Liver (tissue), 3 donors: ENCODE measurements at regions not wholly inside any gene's neighbourhood (a gene's known extent, or its start where the extent isn't known, plus 50 kb on each side); places are given as distances from the start of the nearest gene placed in this dataset.

Experiments used
- EGR1 ChIP-seq, 2 donors: IDR thresholded peaks; 2 replicates each; pipeline ENCODE4 v1.6.1; 2016 to 2018; ENCODE audit warnings: antibody characterized with exemption in 2 of 2, low read depth in 2 of 2
- FOXA1 ChIP-seq: IDR thresholded peaks from 2 replicates; pipeline ENCODE4 v1.6.1; 2016; ENCODE audit warnings: antibody characterized with exemption
- HNF4A ChIP-seq, 2 donors: conservative IDR thresholded peaks; 2 replicates each; pipeline ENCODE4 v1.6.1; 2016; ENCODE audit warnings: antibody characterized with exemption in 2 of 2, mild to moderate bottlenecking in 2 of 2
- JUND ChIP-seq, 2 donors: IDR thresholded peaks; 2 replicates each; pipeline ENCODE4 v1.6.1; 2016; ENCODE audit warnings: antibody characterized with exemption in 2 of 2
- RAD21 ChIP-seq, 2 donors: IDR thresholded peaks; 2 replicates each; pipeline ENCODE4 v1.6.1; 2016; ENCODE audit warnings: antibody characterized with exemption in 2 of 2, mild to moderate bottlenecking in 2 of 2
- RXRA ChIP-seq, 2 donors: IDR thresholded peaks; 2 replicates each; pipeline ENCODE4 v1.6.1; 2017 to 2018; ENCODE audit warnings: antibody characterized with exemption in 2 of 2, mild to moderate bottlenecking in 1 of 2
- SP1 ChIP-seq: IDR thresholded peaks from 2 replicates; pipeline ENCODE4 v1.6.1; 2018; ENCODE audit warnings: antibody characterized with exemption, mild to moderate bottlenecking
- TAF1 ChIP-seq: conservative IDR thresholded peaks from 2 replicates; pipeline ENCODE4 v1.6.1; 2016; ENCODE audit warnings: antibody characterized with exemption, mild to moderate bottlenecking
- YY1 ChIP-seq: IDR thresholded peaks from 2 replicates; pipeline ENCODE4 v1.6.1; 2016; ENCODE audit warnings: antibody characterized with exemption, mild to moderate bottlenecking
- TF ChIP-seq, protein P1 (sequence below): fragments of 150-350 bp; IDR thresholded peaks from 2 replicates; pipeline ENCODE4 v1.5.1; 2017; ENCODE audit warnings: improper control_type of control experiment, low read depth, low read length; ENCODE audit not compliant: missing input control
- TF ChIP-seq, protein P2 (sequence below): IDR thresholded peaks from 2 replicates; pipeline ENCODE4 v1.6.1; 2016; ENCODE audit warnings: antibody characterized with exemption, mild to moderate bottlenecking
- TF ChIP-seq, protein P3 (sequence below): IDR thresholded peaks from 2 replicates; pipeline ENCODE4 v1.6.1; 2016; ENCODE audit warnings: antibody characterized with exemption
- TF ChIP-seq, protein P4 (sequence below): IDR thresholded peaks from 2 replicates; pipeline ENCODE4 v1.6.1; 2016; ENCODE audit warnings: antibody characterized with exemption
- TF ChIP-seq, protein P5 (sequence below): IDR thresholded peaks from 2 replicates; pipeline ENCODE4 v1.6.1; 2016; ENCODE audit warnings: antibody characterized with exemption
- donor health status: healthy.
- donor health status: healthy.

DNA sequence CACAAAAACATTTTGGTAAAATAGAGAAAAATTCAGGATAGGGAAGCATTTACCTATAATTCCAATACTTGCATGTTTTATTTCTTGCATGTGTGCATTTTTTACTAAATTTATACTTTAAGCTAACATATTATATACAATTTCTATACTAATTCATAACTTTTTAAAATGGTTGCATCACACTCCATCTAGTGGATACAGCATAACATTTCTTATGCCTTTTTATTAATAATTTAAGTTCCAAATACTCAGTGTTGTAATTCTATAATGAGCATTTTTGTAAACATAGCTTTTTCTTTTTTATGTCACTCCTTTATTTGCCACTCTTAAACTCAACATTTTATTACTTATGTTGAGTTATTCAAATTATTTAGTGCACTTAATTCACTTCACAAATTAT is 477.7 kb downstream of the ZBBX start:
- TF ChIP-seq, protein P1, sequence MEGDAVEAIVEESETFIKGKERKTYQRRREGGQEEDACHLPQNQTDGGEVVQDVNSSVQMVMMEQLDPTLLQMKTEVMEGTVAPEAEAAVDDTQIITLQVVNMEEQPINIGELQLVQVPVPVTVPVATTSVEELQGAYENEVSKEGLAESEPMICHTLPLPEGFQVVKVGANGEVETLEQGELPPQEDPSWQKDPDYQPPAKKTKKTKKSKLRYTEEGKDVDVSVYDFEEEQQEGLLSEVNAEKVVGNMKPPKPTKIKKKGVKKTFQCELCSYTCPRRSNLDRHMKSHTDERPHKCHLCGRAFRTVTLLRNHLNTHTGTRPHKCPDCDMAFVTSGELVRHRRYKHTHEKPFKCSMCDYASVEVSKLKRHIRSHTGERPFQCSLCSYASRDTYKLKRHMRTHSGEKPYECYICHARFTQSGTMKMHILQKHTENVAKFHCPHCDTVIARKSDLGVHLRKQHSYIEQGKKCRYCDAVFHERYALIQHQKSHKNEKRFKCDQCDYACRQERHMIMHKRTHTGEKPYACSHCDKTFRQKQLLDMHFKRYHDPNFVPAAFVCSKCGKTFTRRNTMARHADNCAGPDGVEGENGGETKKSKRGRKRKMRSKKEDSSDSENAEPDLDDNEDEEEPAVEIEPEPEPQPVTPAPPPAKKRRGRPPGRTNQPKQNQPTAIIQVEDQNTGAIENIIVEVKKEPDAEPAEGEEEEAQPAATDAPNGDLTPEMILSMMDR: no peak
- TF ChIP-seq FOXA1 (no peak), YY1 (no peak), RAD21 (IDR thresholded peaks at IDR 0.05) (no peak), RXRA (IDR thresholded peaks at IDR 0.05) (no peak), JUND (IDR thresholded peaks at IDR 0.05) (no peak), TAF1 (no peak), HNF4A (conservative IDR thresholded peaks at IDR 0.05) (no peak), SP1 (no peak), EGR1 (IDR thresholded peaks at IDR 0.05; ENCODE audit: low read depth in 2 of 2) (no peak)
- TF ChIP-seq, protein P2, sequence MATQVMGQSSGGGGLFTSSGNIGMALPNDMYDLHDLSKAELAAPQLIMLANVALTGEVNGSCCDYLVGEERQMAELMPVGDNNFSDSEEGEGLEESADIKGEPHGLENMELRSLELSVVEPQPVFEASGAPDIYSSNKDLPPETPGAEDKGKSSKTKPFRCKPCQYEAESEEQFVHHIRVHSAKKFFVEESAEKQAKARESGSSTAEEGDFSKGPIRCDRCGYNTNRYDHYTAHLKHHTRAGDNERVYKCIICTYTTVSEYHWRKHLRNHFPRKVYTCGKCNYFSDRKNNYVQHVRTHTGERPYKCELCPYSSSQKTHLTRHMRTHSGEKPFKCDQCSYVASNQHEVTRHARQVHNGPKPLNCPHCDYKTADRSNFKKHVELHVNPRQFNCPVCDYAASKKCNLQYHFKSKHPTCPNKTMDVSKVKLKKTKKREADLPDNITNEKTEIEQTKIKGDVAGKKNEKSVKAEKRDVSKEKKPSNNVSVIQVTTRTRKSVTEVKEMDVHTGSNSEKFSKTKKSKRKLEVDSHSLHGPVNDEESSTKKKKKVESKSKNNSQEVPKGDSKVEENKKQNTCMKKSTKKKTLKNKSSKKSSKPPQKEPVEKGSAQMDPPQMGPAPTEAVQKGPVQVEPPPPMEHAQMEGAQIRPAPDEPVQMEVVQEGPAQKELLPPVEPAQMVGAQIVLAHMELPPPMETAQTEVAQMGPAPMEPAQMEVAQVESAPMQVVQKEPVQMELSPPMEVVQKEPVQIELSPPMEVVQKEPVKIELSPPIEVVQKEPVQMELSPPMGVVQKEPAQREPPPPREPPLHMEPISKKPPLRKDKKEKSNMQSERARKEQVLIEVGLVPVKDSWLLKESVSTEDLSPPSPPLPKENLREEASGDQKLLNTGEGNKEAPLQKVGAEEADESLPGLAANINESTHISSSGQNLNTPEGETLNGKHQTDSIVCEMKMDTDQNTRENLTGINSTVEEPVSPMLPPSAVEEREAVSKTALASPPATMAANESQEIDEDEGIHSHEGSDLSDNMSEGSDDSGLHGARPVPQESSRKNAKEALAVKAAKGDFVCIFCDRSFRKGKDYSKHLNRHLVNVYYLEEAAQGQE: no peak
- TF ChIP-seq, protein P3, sequence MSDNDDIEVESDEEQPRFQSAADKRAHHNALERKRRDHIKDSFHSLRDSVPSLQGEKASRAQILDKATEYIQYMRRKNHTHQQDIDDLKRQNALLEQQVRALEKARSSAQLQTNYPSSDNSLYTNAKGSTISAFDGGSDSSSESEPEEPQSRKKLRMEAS: no peak
- TF ChIP-seq, protein P4, sequence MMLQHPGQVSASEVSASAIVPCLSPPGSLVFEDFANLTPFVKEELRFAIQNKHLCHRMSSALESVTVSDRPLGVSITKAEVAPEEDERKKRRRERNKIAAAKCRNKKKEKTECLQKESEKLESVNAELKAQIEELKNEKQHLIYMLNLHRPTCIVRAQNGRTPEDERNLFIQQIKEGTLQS: no peak
- TF ChIP-seq, protein P5, sequence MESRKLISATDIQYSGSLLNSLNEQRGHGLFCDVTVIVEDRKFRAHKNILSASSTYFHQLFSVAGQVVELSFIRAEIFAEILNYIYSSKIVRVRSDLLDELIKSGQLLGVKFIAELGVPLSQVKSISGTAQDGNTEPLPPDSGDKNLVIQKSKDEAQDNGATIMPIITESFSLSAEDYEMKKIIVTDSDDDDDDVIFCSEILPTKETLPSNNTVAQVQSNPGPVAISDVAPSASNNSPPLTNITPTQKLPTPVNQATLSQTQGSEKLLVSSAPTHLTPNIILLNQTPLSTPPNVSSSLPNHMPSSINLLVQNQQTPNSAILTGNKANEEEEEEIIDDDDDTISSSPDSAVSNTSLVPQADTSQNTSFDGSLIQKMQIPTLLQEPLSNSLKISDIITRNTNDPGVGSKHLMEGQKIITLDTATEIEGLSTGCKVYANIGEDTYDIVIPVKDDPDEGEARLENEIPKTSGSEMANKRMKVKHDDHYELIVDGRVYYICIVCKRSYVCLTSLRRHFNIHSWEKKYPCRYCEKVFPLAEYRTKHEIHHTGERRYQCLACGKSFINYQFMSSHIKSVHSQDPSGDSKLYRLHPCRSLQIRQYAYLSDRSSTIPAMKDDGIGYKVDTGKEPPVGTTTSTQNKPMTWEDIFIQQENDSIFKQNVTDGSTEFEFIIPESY: no peak
